GM18907 (cell line): ENCODE measurements at regions not wholly inside any gene's neighbourhood (a gene's known extent, or its start where the extent isn't known, plus 50 kb on each side); places are given as distances from the start of the nearest gene placed in this dataset.
"Not testable (repeated sequence)": the region's sequence is repeated elsewhere in the genome, so short reads cannot be mapped to it uniquely, and the experiment has no call there.

Experiments
- ATAC-seq: cut with Tn5 transposase; IDR thresholded peaks from one replicate; pipeline ENCODE4 v1.9.1; 2021; ENCODE audit warnings: mild to moderate bottlenecking, moderate library complexity; ENCODE audit not compliant: unreplicated experiment

GRCh38 chr3:147669077-147669476, 259.9 kb downstream of the ZIC1 start:
- no peak for ATAC-seq

GRCh38 chr3:147672035-147672434, 262.9 kb downstream of the ZIC1 start:
- no peak for ATAC-seq

GRCh38 chr3:147672436-147672835, 263.3 kb downstream of the ZIC1 start:
- ATAC-seq: no peak

DNA sequence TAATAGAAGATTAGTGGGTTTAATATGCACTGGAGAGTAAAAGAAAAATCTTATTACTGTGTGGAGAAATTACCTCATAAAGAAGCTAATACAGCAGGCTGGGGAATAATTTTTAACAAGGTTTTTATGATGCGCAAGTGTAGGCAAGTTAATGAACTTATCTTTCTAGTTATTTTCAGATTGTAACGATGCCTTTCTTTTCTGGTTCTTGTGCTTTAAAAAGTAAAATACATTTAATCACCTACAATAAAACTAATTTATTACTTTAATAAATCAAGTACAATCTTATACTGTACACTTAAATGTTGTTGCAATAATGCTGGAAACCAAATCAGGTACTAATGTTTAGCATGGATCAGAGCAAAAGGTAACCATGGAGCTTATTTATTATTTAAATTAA, 266.6 kb downstream of the ZIC1 start:
- no peak for ATAC-seq

DNA sequence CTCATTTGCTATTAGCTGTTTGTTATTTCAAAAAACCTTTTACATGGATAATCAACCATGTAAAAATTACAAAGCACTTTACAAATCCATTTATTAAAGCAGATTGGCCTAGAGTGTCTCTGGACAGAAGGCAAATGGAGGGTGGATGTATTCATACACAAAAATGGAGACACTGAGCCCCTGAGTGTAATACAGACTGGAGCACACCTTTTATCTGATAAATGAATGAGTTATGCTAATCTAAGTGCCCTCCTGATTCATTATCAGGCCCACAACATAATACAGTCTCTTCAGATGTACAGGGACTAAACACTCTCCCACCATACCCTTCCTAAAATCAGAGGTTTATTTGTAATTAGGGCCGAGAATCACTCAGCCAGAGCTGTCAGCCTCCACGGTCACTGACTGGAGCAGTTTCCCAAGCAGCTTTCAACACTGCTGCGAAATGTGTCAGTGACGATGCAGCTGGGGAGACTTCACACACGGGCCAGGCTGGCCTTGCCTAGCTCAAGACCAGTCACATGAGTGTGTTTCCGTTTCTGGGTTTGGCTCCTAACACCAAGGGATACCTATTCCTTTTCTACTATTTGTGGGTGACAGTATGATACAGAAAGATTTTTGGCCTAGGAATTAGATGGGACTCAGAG, 271.8 kb downstream of the ZIC1 start:
- no peak for ATAC-seq

- no peak for ATAC-seq
These were observed 279.7 kb downstream of the ZIC1 start for GRCh38 chr3:147688868-147689267.

GRCh38 chr3:147699175-147699838, 290.1 kb downstream of the ZIC1 start:
- no peak for ATAC-seq

DNA sequence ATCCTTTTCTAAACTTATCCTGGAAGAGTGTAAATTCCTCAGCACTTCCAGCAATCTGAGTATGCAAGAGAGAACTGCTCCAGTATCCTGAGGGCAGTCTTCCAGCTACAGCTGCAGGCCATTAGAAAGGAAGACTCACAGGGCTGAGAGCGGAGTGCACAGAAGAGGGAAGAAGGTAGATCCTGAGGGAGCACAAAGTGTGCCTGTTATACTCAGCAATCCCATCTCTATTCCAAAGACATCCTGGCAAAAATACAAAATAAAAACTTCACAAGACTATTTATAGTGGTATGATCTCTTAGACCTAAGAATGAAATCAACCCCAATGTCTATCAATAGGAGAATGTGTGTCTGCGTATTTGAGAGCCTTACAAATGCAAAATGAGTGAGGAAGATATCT, 292.0 kb downstream of the ZIC1 start:
- no peak for ATAC-seq

DNA sequence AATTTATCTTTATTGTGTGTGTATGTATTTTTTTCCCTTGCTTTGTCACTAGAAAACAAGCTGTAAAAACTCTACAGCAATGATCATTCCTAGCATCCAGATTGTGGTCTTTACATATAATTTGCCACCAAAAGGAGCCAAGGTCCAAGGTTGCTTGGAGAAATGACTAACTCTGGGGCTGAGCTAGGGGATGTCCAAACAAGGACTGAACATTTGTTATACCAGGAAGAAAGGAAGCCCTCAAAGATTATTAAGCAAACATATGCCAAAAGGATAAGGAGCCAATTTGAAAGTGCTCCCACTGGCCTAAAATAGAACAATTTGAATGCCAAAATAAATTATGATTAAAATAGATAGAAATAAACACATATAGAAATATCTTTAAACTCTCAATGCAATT, 293.3 kb downstream of the ZIC1 start:
- ATAC-seq: no peak

- ATAC-seq: no peak
These were observed 296.5 kb downstream of the ZIC1 start for GRCh38 chr3:147705651-147706051.

- ATAC-seq: not testable (repeated sequence)
These were observed 301.6 kb downstream of the ZIC1 start for GRCh38 chr3:147710753-147711152.

DNA sequence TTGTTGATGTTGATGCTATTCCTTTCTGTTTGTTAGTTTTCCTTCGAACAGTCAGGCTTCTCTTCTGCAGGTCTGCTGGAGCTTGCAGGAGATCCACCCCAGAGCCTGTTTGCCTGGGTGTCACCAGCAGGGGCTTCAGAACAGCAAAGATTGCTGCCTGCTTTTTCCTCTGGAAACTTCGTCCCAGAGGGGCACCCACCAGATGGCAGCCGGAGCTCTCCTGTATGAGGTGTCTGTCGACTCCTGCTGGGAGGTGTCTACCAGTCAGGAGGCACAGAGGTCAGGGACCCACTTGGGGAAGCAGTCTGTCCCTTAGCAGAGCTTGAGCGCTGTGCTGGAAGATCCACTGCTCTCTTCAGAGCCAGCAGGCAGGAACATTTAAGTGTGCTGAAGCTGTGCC, 303.2 kb downstream of the ZIC1 start:
- no peak for ATAC-seq

DNA sequence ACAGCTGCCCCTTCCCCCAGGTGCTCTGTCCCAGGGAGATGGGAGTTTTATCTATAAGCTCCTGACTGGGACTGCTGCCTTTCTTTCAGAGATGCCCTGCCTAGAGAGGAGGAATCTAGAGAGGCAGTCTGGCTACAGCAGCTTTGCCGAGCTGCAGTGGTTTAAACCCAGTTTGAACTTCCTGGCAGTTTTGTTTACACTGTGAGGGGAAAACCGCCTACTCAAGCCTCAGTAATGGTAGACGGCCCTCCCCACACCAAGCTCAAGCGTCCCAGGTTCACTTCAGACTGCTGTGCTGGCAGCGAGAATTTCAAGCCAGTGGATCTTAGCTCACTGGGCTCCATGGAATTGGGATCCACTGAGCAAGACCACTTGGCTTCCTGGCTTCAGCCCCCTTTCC, 303.6 kb downstream of the ZIC1 start:
- ATAC-seq: not testable (repeated sequence)

GRCh38 chr3:147713234-147714133, 304.3 kb downstream of the ZIC1 start:
- ATAC-seq: no peak

- ATAC-seq: no peak
These were observed 320.5 kb downstream of the ZIC1 start for GRCh38 chr3:147729641-147730040.

GRCh38 chr3:147730284-147730683, 321.1 kb downstream of the ZIC1 start:
- ATAC-seq: no peak

DNA sequence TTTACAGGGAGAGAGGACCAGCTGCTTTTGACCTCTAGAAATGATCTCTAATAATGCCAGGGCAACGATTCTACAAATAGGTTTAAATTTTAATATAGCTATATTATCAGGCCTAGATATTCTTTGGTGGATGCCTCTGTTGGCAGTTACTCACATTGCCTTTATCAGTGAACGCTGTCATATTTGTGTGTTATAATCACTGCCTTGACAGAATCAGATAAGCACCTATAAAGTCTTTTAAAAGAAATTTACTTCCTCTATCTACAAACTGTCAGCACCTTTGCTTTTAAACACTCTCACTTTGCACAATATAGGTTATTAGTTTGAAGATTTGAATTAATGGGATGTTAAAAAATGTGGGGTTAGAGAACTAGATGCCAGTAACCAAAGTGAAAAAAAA, 324.1 kb downstream of the ZIC1 start:
- no peak for ATAC-seq

DNA sequence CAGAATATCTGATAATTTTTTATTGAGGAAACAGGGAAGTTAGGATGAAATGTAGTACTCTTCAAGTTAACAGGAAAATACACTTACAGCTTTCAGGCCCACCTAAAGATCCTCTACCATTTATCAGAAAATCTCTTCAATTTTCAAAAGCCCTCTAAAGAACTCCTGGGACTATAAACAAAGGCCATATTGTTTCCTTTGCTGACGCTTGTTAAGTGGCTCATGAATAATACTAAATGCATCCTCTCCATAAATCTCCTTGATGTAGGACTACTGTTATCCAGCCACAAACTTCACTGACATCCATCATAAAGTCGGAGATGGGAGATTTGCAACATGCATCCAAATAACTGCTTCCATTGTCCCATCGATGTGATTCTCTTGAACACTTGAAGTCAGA, 326.5 kb downstream of the ZIC1 start:
- no peak for ATAC-seq

DNA sequence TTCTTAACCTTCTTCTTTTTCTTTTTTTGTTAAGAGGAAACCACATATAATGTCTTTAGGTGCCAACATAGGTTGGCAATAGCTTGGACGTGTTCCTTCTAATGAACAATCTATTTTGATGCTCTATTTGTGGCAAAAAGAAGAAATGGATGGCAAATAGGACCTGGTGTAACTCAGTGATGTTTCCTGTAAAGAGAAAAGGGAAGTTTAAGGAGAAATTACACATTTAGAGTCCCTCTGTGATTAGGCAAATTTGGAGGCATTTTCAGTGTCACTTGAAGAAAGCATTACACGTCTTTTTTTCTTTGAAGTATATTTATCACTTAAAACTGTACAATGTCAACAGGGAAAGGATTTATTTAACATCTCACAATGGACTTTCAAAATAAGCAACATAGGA, 327.1 kb downstream of the ZIC1 start:
- no peak for ATAC-seq

DNA sequence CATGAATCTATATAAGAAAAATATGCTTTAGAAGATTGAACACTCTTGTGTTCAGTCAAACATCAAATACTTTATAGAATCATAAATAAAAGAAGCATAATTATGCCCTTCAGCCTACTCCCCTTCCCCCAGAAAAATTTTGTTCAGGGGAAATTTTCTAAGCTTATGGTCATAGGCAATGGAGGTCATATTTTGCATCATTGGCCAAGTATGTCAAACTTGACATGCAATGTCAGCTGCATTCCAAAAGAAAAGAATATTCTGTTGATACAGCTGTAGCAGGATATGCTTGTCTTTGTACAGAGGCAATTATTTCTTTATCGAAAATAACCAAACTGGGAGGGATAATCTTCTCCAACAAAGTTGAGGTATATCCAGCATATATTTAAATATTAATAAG, 328.2 kb downstream of the ZIC1 start:
- ATAC-seq: no peak

GRCh38 chr3:147740928-147741327, 331.8 kb downstream of the ZIC1 start:
- no peak for ATAC-seq

DNA sequence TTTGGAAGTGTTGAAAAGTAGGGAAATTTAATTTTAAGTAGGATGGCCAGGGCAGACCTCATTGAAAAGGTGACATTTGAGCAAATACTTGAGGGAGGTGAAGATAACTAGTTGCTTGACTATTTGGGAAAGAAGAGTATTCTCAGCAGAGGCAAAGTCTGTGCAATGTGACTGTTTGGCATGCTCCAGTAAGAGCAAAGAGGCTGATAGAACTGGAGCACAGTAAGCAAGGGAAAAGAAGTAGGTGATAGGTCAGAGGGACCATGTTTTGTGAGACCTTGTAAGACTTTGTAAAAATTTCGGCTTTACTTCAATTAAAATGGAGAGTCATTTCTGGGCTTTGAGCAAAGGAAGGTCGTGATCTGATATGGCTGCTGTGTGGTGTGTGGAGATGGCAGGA, 335.8 kb downstream of the ZIC1 start:
- ATAC-seq: no peak
